ENCODE measurements at regions not wholly inside any gene's neighbourhood (a gene's known extent, or its start where the extent isn't known, plus 50 kb on each side); places are given as distances from the start of the nearest gene placed in this dataset.

DNA sequence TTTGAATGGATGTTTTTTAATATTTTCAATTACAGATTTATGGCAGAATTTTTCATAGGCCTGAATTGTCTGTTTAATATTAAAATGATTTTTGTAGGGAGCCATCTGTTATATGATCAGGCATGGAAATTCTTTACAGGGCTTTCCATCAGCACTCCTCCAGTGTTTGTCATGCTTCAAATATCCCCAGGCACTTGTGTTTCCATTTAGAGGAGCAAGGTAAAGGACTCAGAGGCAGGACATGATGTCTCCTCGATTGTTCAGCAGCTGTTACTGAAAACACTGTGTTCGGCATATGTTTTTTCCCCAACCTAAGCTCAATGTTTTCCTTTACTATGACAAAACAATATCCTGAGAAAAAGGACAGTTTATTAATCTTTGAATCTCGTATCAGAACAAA lies 172.3 kb upstream of the RFX3 start:
- TF ChIP-seq CTCF (conservative IDR thresholded peaks at IDR 0.05) (no peak), ZFX (IDR thresholded peaks at IDR 0.05) (no peak)
